Stimulated activated CD8-positive, alpha-beta memory T cell treated with anti-CD3 and anti-CD28 coated beads, Interleukin-7, amount 100 ng/mL, for 1 hour (primary cell): ENCODE measurements at regions not wholly inside any gene's neighbourhood (a gene's known extent, or its start where the extent isn't known, plus 50 kb on each side); places are given as distances from the start of the nearest gene placed in this dataset.

ENCODE experiments used
- DNase-seq, 2 donors: peaks; one replicate each; pipeline ENCODE4 v3.0.0-alpha.2; 2020; ENCODE audit warnings: low read depth in 2 of 2

DNA sequence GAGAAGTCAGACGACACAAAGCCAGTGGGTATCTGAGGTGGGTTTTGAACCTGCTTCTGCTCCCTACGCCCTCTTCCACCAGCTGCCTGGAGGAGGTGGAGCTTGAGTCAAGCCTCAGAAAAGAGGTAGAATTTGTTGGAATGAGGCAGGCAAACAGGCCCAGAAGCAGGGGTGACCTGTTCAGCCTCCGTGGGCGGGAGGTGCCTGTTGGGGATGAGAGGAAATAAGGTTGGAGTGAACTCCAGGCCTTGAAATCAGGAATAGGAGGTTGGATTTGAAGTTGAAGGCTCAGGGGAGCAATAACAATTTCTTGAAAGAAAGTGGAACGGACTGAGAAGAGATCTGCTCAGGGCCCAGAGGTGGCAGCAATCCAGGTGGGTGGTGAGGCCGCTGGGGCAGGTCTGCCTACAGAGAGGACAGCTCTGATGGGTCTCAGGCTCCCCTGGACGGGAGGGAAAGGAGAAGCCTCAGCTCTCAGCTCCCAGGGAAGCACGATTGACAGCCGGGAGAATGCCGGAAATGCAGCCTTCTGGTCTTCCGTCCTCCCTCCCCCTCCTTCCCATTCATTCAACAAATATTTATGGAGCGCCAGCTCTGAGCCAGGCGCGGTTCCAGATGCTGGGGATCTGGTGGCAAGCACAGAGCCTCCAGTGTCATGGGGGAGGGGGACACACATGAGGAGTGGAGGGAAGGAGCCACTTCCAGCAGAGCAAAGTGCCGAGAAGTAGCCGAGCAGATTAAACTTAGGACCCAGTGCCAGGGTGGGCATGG is 61.9 kb upstream of the CIBAR2 start:
- no peak for DNase-seq

DNA sequence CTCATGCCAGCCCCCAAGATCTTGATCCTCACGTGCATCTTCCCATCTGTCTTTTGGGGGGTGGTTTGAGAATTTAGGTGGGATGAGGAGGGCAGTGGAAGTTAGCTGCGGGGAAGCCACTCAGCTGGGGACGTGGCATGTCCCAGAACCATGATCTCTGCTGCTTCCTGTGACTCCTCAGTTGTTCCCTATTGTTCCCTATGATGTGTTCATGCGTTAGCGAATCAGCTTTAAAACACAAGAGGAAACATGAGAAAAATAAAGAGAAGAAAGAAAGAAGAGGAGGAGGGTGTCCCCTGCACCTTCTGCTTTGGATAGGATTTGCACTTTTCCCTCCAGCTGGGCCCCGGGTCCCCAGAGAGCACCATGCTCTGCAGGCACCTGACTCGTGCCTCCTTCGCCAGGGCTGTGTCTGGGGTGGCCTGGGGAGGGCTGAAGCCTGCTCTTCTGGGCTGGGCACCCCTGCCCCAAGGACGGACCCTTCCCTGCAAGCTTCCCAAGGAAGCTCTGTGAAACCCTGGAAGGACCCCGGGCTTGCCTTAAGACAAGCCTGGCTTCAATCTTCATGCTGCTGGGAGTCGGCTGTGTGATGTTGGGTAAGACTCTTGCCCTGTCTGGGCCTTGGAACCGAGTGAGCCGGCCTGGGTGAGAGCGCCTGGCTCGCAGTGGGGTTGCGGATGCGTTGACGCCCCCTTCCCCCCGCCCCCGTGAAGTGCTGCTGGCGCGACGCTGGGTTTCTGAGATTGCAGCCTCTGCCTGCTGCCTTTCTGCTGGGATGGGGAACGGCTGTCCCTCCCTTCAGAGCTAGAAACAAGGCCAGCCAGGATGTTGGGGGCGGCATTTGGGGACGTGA is 62.8 kb upstream of the CIBAR2 start:
- no peak for DNase-seq

DNA sequence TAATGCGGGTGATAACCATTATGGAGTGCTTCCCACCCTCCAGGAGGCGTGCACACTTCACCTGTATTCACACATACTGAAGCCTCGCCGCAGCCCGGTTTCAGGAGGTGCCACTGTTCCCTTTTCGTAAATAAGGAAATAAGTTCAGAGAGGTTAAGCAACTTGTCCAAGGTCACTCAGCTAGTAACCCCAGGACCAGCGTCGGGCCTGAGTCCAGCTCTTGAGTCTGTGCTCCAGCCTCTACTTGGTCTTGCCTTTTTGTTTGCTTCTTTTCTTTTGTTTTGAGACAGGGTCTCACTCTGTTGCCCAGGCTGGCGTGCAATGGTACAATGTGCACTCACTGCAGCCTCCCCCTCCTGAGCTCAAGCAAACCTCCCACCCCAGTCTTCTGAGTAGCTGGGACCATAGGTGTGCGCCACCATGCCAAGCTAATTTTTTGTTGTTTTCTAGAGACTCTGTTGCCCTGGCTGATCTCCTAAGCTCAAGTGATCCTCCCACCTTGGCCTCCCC is 63.5 kb upstream of the CIBAR2 start:
- no peak for DNase-seq

DNA sequence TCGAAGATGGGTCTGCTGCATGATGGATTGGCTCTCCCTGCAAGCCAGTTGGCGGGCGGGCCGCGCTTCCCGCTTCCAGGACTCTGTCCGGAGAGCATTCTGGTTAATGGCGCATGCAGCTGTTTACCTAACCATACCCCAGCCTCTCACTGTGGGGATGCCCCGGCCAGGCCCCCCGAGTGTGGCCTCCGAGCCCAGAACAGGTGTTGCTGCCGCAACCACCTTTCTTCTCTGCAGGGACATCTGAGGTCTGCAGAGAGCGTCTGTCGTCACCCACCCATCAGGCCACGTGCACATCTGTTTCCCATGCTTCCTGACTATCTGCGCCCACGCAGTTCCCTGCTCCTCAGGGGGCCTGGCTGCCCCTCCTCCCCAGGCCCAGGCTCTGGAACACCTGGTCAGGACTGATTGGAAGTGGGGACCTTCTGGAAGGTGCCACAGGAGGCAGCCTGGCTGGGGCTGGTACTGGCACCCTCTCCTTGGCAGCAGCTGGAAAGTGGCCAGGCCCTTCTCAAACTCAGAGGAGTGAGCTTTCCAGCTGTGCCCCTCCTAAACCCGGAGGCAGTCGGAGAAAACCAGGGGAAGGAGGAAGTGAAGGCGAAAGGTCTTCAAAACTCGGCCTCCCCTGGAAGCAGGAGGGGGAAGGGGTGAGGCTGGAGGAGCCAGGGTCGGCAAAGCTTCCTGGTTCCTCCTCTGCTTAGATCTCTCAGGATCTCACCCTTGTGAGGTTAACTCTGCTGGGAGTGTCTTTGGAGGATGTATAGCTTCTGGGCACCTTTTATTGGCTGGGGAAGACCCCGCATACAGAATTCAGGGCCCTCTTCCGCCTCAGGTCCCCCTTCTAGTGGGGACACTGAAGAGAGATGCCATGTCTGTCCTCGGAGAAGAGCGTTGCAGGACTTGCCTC is 64.5 kb upstream of the CIBAR2 start:
- no peak for DNase-seq

DNA sequence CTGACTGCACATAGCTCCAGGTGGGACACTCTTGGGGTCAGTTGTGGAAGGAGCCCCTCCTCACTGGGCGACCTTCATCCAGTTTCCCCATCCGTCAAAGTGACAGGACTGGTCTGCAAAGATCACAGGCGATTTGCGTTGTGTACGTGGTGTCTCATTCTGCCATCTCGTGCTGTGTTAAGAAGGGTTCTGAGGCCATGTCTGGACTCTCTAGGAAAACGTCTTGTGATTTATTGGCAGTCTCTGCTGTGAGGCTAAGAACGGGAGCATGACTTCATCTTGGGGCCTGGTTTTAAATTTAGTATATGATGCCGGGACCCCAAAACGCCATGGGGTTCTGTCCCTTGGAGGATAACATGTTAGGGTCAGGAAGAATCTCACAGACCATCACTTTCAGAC is 65.2 kb upstream of the CIBAR2 start:
- no peak for DNase-seq

DNA sequence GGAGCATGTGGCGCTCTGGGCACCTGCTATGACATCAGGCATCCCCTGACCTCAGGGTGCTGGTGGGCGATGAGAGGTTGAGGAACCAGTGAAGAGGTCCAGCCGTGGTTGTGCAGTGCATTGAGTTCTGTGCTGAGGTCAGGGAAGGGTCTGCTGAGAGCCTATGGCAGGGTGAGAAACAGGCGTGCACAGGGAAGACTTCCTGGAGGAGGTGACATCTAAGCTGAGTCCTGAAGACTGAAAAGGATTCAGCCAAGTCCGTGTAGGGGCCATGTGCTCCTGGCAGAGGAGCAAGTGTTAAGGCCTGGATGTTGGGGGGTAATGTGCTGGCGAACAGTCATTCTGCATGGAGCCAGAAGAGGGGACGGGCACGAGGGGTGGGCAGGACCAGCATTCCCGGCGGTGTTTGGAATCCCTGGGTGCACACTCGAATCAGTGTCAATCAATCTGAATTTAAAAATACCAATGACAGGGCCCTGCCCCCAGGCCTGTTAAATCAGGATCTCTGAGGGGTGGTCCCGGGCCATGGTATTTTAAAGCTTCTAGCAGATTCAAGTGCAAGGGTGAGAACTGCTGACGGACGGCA is 65.8 kb upstream of the CIBAR2 start:
- DNase-seq: no peak

DNA sequence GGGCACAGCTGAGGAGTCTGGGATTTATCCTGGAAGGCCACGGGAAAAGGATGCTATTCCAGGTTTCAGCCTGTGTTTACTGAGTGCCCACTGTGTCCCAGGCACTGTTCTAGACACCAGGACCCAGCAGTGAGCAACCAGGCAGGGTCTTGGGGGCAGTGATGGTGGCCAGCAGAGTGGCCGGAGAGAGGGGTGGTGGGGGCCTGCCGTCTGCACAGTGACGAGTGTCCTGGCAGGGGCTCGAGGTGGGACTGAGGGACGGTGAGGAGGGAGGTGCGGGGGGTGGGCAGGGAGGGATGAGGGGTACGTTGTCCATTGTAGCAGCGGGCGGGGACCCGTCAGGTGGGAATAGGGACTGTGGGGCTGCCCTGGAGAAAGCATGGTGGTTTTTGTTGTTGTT is 66.3 kb upstream of the CIBAR2 start:
- no peak for DNase-seq

DNA sequence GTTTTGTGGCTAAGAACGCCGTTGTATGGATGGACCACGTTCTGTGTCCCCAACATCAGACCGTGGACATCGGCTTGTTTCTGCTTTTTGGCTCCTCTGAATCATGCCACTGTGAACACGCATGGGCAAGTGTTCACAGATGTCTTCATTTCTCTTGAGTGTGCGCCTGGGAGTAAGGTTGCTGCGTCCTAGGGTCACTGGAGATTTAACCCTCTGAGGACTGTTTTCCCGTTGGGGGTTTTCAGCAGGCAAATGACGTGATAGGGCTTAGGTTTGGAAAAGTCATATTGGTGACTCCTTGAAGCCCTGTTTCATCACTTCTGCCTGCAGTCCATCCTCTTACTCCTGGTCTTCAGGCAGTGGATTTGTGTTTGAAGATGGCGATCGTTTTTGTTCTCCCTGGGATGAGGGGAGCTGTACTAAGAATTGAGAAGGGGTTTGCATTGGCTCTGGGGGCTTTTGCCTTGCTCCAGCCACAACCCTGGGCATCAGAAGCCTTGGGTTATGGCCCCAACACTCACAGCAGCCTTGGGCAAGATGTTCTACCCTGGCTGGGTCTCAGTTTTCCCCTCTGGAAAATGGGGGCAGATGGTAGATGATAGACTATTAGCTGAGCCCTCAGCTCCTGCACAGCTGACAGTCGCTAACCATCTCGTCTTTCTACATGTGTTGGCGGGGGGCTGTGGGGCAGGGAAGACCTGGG is 67.2 kb upstream of the CIBAR2 start:
- no peak for DNase-seq

DNA sequence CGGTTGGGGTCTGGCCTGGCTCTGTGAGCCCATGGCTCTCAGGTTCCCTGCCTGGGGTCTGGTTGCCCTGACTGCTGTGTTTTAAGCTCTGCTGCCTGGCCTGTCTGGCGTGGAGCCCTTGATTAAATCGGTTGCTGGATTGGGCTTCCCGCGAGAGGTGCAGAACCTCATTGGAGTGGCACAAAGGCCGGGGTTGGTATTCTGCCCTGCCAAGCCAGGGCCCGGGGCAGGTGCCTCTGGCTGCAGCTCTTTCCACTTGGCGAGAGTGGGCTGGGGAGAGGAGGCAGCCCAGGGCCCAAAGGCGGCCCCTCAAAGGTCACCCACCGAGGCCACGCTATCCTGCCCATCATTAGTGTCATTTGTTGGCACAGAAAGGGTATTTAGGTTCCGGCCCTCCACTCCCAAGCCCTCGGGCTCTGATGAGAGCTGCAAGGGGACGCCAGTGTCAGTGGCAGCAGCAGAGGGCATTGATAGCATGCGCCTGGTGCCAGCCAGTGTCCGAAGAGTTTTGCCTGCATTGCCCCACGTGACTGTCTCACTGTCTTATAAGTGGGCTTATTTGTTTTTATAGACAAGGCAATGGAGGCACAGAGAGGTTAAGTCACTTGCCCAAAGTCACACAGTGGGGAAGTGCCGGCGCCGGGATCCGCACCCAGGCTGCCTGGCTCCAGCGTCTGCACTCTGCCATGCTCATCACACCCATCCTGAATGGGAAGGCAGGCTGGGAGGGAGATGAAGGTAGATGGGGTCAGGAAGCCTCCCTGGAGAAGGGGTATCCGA is 68.0 kb upstream of the CIBAR2 start:
- no peak for DNase-seq

DNA sequence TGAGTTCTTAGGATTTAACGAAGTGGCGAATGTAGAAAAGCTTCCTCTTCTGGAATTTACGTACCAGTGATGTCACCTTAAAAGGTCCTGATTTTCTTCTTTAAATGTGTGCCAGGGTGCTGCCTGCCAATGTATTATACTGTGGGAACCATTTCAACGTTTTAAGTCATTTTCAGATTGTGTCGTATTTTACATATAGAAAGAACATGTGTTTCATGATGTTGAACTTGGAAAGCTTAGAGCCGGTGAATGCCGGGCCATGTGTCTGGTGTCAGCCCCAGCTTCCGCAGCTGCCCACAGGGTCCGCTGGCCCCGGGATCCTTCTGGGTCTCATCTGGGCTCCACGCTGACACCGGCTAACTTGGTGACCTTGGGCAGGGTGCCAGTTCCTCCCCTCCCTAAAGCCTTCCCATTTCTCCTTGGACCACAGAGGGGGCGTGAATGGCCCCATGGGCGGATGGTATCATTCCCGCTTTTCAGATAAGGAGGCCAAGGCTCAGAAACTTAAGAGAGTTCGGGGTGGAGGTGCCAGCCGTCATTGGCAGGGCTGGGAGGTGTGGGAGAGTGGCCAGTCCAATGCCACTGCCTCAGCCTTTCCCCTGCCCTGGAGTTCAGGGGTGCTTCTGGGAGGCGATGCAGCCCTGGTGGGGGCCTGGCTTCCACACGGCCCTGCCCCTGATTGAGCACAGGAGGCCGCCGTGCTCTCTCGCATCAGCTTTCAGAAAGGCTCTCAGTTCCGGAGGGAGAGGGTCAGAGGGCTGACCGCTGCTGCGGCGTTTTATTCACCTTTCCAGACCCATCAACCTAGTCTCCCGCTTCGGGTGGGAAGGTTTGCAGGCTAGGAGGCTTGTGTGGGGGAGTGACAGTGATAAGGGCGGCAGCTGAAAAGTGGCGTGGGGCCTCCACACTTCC is 68.8 kb upstream of the CIBAR2 start:
- DNase-seq: no peak

DNA sequence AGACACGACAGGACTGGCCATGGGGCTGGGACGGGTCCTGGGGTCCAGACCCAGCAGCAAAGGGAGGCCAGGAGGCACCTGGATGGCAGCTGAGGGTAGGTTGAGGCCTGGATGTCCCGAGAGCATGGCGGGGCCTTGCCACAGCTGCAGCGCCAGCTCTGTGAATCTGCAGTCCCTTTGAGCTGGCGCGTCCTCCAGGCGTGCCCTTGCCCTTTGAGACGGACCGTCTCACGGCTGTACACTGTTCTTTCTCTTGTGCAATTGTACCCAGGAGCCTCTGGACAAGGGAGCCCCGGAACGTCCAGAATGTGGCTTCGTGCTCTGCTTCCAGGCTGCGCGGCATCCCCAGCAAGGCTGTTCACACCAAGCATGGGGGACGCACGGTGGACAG is 69.5 kb upstream of the CIBAR2 start:
- no peak for DNase-seq

DNA sequence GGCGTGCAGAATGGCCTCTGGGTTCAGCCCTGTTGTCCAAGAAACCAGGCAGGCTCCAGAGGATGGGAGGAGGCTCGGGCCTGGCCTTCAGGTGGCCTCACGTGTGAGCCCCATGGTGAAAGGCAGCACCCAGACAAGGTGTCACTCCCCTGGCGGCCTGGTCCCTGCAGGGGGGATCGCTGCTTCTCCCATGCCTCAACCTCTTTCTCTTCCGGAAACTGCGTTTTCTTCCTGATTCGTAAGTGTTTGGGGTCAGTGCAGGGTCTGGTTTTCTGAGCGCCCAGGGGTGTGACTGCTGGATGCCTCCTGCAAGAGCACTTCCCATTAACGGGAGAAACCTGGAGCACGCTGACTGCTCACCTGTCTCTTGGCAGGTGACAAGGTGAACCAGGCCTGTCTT is 70.0 kb upstream of the CIBAR2 start:
- DNase-seq: no peak

DNA sequence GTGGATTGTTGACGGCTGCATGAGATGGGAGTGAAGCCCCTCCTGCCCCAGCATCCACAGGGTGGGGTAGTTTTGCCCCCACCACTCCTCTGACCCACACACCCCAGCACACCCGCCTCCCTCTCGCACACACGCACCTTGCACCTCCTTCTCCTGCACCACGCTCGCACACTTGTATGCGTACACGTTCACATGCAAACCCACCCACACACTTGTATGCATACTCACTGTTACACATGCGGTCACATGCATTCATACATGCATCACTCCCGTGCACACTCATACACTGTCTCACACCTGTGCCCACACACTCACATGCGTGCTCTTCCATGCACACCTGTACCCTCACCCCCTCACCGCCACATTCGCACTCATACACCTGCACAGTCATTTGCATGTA is 70.5 kb upstream of the CIBAR2 start:
- no peak for DNase-seq

DNA sequence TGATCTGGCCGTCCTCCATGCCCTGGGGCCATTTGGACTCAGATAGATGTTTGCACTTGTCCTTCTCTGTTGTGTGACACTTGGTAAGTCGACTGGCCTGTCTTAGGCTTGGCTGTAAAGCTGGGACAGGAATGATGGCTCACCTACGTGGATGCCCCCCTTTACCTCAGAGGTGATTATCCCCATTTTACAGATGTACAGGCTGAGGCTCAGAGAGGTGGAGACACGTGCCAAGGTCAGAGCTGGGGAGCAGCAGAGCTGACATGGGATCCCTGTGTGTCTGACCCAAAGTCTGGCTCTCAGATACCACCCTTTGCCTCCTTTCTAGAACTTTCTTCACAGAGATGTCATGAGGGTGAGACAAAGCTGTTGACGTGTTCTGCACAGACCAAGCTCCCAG is 71.3 kb upstream of the CIBAR2 start:
- DNase-seq: no peak

DNA sequence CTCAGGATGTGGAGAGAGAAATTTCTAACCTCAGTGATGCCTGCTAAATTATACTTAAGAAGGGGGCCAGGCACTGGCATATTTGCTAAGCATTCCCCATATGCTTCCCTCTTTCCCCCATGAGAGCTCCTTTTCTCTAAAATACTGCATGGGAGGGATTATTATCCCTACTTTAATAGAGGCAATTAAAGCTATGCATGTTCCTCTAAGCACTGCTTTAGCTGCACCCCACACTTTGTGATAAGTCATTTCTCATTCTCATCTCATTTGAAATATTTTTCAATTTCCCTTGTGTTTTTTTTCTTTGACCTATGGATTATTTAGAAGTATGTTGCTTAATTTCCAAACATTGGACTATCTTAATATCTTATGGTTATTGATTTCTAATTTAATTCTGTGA is 72.1 kb upstream of the CIBAR2 start:
- DNase-seq: no peak

DNA sequence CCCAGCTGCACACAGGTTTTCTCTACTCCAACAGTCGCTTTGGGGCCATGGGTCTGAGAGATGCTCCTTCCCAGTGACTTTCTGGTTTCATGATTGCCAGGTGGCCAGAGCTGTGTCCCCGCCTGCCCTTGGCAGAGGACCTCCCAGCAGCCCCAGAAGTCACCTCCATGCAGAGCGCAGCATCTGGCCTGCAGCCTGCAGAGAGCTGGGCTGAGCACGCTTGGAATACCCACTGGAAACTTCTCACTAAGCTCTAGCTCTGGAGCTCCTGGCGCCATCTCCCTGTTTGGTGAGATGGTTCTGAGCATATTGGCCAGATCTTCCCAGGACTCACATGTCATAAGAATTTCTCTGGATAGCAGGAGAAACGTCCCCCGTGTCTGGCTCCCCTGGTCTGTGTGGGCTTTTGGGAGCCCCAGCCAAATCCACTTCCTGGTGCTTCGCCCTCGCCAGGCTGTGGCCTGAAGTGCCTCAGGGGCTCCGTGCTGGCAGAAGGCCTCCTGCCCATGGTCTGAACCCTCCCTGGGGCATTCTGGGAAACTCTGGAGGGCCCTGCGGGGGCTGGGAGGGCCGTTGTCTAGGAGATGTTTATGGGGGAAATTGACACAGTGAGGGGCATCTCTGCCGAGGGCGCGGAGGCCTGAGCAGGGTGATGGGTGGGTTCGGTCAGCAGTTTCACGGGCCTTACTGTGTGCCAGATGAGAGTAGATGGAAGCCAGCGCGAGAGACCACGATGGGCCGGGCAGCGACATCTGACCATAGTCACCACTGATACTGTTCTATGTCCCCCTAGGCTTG is 73.2 kb upstream of the CIBAR2 start:
- DNase-seq: no peak

DNA sequence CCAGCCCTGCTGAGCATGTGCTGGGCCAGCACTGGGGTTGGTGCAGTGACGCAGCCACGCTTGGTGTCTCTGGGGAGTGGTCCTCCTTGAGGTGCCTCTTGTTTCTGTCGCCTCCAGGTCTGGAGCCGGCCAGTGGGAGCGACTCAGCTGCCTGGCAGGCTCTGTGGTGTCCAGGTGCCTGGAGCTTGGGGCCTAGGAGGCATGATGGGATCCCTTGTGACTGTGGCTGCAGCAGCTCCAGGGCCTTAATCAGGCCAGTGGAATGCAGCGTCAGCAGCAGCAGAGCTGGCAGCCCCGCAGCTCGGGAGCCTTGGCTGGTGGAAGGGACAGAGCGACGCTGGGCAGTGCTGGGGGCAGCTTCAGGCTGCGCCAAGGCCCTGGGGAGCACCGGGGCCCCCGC is 74.7 kb upstream of the CIBAR2 start:
- DNase-seq: no peak

DNA sequence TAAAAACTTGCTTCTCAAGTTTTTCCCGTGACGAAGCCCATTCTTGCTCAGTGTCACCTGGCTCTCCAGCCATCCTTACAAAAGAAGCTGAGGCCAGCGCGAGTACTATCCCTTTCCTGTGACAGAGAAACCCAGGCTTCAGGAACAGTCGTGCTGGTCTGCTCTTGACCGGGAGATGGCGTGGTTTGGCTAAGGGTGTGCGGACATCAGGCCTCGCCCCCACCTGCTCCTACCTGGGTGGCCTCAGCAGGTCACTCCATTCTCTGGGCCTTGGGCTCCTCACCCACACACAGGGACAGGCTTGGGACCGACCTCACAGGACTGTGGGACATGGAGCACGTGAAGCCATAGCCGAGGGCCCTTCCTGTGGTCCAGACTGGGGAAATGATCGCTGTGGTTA is 75.2 kb upstream of the CIBAR2 start:
- DNase-seq: no peak
